GM12878 (cell line): ENCODE measurements at regions not wholly inside any gene's neighbourhood (a gene's known extent, or its start where the extent isn't known, plus 50 kb on each side); places are given as distances from the start of the nearest gene placed in this dataset.

Experiments
- ATAC-seq: fragments of 200-7000 bp; cut with Tn5 transposase; 3 replicates; pipeline ENCODE4 v1.9.1; 2020; ENCODE audit warnings: mild to moderate bottlenecking, moderate library complexity
- BruUV-seq: library from RNA; stranded (reverse); fragments of 400-500 nt; replicated peaks from 2 replicates; lab custom pipeline; 2021; lab: Mats Ljungman, UMichigan
- CTCF ChIA-PET: fragments of 300-600 bp; sonication (Branson Sonifier 250); formaldehyde crosslinking; extraction: SDS; loops from one replicate; lab custom pipeline; 2021; ENCODE audit warnings: inconsistent platforms; lab: Yijun Ruan, JAX
- POLR2A ChIA-PET: fragments of 350-600 bp; formaldehyde crosslinking; extraction: SDS; loops from one replicate; lab custom pipeline; 2021; ENCODE audit warnings: inconsistent platforms; lab: Charles Lee
- RAD21 ChIA-PET: fragments of 300-600 bp; sonication (Branson Sonifier 250); formaldehyde crosslinking; loops from one replicate; lab custom pipeline; 2023; ENCODE audit warnings: antibody characterized with exemption; ENCODE audit not compliant: unreplicated experiment; lab: Charles Lee
- SMC1A ChIA-PET: fragments of 300-600 bp; sonication (Branson Sonifier 250); formaldehyde crosslinking; loops from one replicate; lab custom pipeline; 2023; ENCODE audit not compliant: unreplicated experiment, uncharacterized antibody; lab: Charles Lee
- DNase-seq: peaks from one replicate; pipeline ENCODE4 v3.0.0-alpha.2; 2011; ENCODE audit warnings: low read depth, low spot score
- FAIRE-seq: peaks from 3 replicates; lab custom pipeline; 2011; peaks lifted over from hg19 to GRCh38; lab: Jason Lieb, UNC
- H2AFZ ChIP-seq: 2 replicates; pipeline ENCODE4 v1.6.0; 2011; ENCODE audit warnings: low read depth, low read length, control low read depth; ENCODE audit not compliant: control insufficient read depth
- H3K27ac ChIP-seq: 2 replicates; pipeline ENCODE4 v1.5.1; 2011; ENCODE audit warnings: control low read depth; ENCODE audit not compliant: control insufficient read depth, insufficient read depth
- H3K27me3 ChIP-seq, 2 experiments: replicated peaks in 1 of 2; 2 replicates each; pipeline versions ENCODE4 v1.6.0 to v1.6.1; 2011; ENCODE audit warnings: low read length in 1 of 2; ENCODE audit not compliant: control insufficient read depth in 2 of 2, insufficient read depth in 2 of 2
- H3K36me3 ChIP-seq, 2 experiments: 2 replicates each; pipeline ENCODE4 v1.5.1; 2011; ENCODE audit warnings: low read length in 1 of 2; ENCODE audit not compliant: control insufficient read depth in 2 of 2, insufficient read depth in 2 of 2
- H3K4me1 ChIP-seq: 2 replicates; pipeline ENCODE4 v1.6.1; 2011; ENCODE audit warnings: mild to moderate bottlenecking, low read length, moderate library complexity, mixed read lengths; ENCODE audit not compliant: control insufficient read depth, insufficient read depth
- H3K4me2 ChIP-seq: 2 replicates; pipeline ENCODE4 v1.6.0; 2011; ENCODE audit warnings: control low read depth; ENCODE audit not compliant: control insufficient read depth, insufficient read depth
- H3K4me3 ChIP-seq: fragments of 200-600 bp; sonication (generic); 2 replicates; pipeline ENCODE4 v1.5.1; 2016
- H3K79me2 ChIP-seq: 2 replicates; pipeline ENCODE4 v1.6.0; 2011; ENCODE audit warnings: low read length; ENCODE audit not compliant: control insufficient read depth, insufficient read depth
- H3K9ac ChIP-seq: 2 replicates; pipeline ENCODE4 v1.8.0; 2011; ENCODE audit warnings: low read length, control low read depth, mixed read lengths; ENCODE audit not compliant: control insufficient read depth, insufficient read depth
- H3K9me3 ChIP-seq: replicated peaks from 3 replicates; pipeline ENCODE4 v1.5.1; 2011; ENCODE audit warnings: mild to moderate bottlenecking, low read length; ENCODE audit not compliant: control insufficient read depth, insufficient read depth
- H4K20me1 ChIP-seq: 2 replicates; pipeline ENCODE4 v1.6.0; 2011; ENCODE audit not compliant: control insufficient read depth, insufficient read depth
- BRCA1 ChIP-seq: IDR thresholded peaks from 2 replicates; pipeline ENCODE4 v1.6.1; 2011; ENCODE audit warnings: low read depth, low read length, improper control_type of control experiment
- CEBPB ChIP-seq, 2 experiments: fragments of 150-350 bp in 1 of 2; IDR thresholded peaks; 2 replicates each; pipeline ENCODE4 v1.6.1; 2012 to 2014; ENCODE audit warnings: low read depth in 2 of 2, low read length in 2 of 2, borderline replicate concordance in 1 of 2, inconsistent platforms in 1 of 2
- CHD4 ChIP-seq: fragments of 200-600 bp; sonication (generic); IDR thresholded peaks from 2 replicates; pipeline ENCODE4 v1.6.1; 2016; ENCODE audit warnings: mild to moderate bottlenecking
- EP300 ChIP-seq, 2 experiments: fragments of 150-350 bp in 1 of 2; IDR thresholded peaks; 2 replicates each; pipeline ENCODE4 v1.6.1; 2011 to 2012; ENCODE audit warnings: low read depth in 2 of 2, low read length in 2 of 2, borderline replicate concordance in 1 of 2, improper control_type of control experiment in 1 of 2, inconsistent platforms in 1 of 2; ENCODE audit not compliant: control insufficient read depth in 1 of 2
- ESRRA ChIP-seq: IDR thresholded peaks from 2 replicates; pipeline ENCODE4 v1.6.1; 2012; ENCODE audit warnings: mild to moderate bottlenecking, low read length, improper control_type of control experiment
- GABPA ChIP-seq: IDR thresholded peaks from 2 replicates; pipeline ENCODE4 v1.6.1; 2014; ENCODE audit warnings: antibody characterized with exemption, low read depth, mild to moderate bottlenecking, inconsistent platforms
- IKZF1 ChIP-seq: fragments of 450-650 bp; conservative IDR thresholded peaks from 2 replicates; pipeline ENCODE4 v1.6.1; 2017; ENCODE audit warnings: antibody characterized with exemption, mild to moderate bottlenecking
- JUNB ChIP-seq: IDR thresholded peaks from 2 replicates; pipeline ENCODE4 v1.6.1; 2016; ENCODE audit warnings: antibody characterized with exemption, mild to moderate bottlenecking
- KLF5 ChIP-seq: fragments of 450-650 bp; IDR thresholded peaks from 2 replicates; pipeline ENCODE4 v1.6.1; 2014; ENCODE audit warnings: mild to moderate bottlenecking; ENCODE audit not compliant: partially characterized antibody
- MXI1 ChIP-seq: fragments of 150-350 bp; IDR thresholded peaks from 2 replicates; pipeline ENCODE4 v1.6.1; 2011; ENCODE audit warnings: low read depth, mild to moderate bottlenecking, inconsistent platforms, low read length, improper control_type of control experiment
- NBN ChIP-seq: fragments of 450-650 bp; IDR thresholded peaks from 2 replicates; pipeline ENCODE4 v1.6.1; 2016
- RB1 ChIP-seq: fragments of 450-650 bp; formaldehyde crosslinking; IDR thresholded peaks from 2 replicates; pipeline ENCODE4 v1.6.1; 2017; ENCODE audit warnings: mild to moderate bottlenecking, borderline replicate concordance
- RELA ChIP-seq: fragments of 450-650 bp; IDR thresholded peaks from 2 replicates; pipeline ENCODE4 v1.8.0; 2014; ENCODE audit warnings: borderline replicate concordance; ENCODE audit not compliant: partially characterized antibody
- ZNF207 ChIP-seq: fragments of 450-650 bp; IDR thresholded peaks from 2 replicates; pipeline ENCODE4 v1.6.1; 2014; ENCODE audit warnings: antibody characterized with exemption, mild to moderate bottlenecking, borderline replicate concordance
- whole genome bisulfite sequencing: methylation state at CpG from one replicate; pipeline ENCODE4 v1.1.6; 2016; ENCODE audit warnings: low lambda C conversion rate; ENCODE audit not compliant: insufficient replicate concordance, insufficient coverage; ENCODE audit errors: missing lambda C conversion rate; 5-methylcytosine and 5-hydroxymethylcytosine counted together
- in situ Hi-C: fragments of 300-500 bp; cut with MboI; formaldehyde crosslinking; loops from 9 replicates; pipeline ENCODE4 v1.14.3; 2018; ENCODE audit warnings: mixed read lengths
- intact Hi-C: fragments of 100-400 bp; cut with micrococcal nuclease; formaldehyde crosslinking; loops from one replicate; pipeline ENCODE4 v1.14.2; 2022; ENCODE audit not compliant: unreplicated experiment
- TF ChIP-seq, protein P1 (sequence below): IDR thresholded peaks from 2 replicates; pipeline ENCODE4 v1.6.1; 2012; ENCODE audit warnings: low read length, inconsistent platforms
- TF ChIP-seq, protein P2 (sequence below): IDR thresholded peaks from 2 replicates; pipeline ENCODE4 v1.6.1; 2012; ENCODE audit warnings: low read depth, low read length, improper control_type of control experiment

DNA sequence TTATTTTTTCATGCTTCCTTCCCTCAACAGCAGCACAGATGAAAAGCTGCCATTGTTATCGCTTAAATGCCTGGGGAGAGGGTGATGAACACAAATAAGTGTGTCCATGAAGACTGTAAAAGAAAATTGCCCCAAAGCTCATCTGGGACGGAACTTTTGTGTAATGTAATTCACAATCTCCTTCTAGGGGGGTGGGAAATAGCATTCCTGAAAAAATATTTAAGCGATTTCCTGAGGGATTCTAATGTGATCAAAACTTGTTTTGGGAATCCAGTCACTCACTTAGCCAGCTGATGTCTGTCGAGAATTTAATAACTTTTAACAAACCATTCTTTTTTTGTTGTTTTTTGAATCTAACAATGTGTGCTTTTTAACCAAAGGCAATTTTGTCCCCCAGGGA lies 427.9 kb downstream of the PLCL1 start:
- no peak for DNase-seq
- ChIA-PET CTCF (interaction anchor here (0.9 kb wide), 1 partner anchor 10 kb away, joined by 3 read pairs; no protein-coding TSS in a partner anchor), RAD21 (no interaction called here), POLR2A (no interaction called here), SMC1A (no interaction called here)
- ATAC-seq, result no peak
- FAIRE-seq, result no peak
- no peaks in the 10 kb centered on the region for H3K9me3 ChIP-seq
- no peaks in the 10 kb centered on the region for H3K36me3 ChIP-seq
- H3K4me1 ChIP-seq, result no peaks in the 10 kb centered on the region
- 38% methylated on average over 4 of the region's 4 CpGs for WGBS
- in situ Hi-C loops, result no loop called here
- no peaks in the 10 kb centered on the region for H4K20me1 ChIP-seq
- H3K4me2 ChIP-seq, result no peak overlapping the region
- H3K27me3 ChIP-seq, result no peaks in the 10 kb centered on the region; a peak in 1 of 4 replicates
- no peak overlapping the region for H3K27ac ChIP-seq
- no peak overlapping the region for H3K4me3 ChIP-seq
- no peak overlapping the region for H2AFZ ChIP-seq
- intact Hi-C loops, result no loop called here
- no TSS peak for BruUV-seq
- TF ChIP-seq RELA (no peak), MXI1 (no peak), CEBPB (IDR thresholded peaks at IDR 0.05; ENCODE audit: borderline replicate concordance in 1 of 2, low read depth in 2 of 2, low read length in 2 of 2) (no peak), ESRRA (no peak), CHD4 (no peak), KLF5 (no peak), IKZF1 (no peak), BRCA1 (no peak), NBN (no peak), RB1 (no peak), JUNB (no peak), GABPA (no peak), ZNF207 (no peak), EP300 (IDR thresholded peaks at IDR 0.05; ENCODE audit: borderline replicate concordance in 1 of 2, control insufficient read depth in 1 of 2, low read depth in 2 of 2, low read length in 2 of 2) (no peak)
- TF ChIP-seq, protein P1, sequence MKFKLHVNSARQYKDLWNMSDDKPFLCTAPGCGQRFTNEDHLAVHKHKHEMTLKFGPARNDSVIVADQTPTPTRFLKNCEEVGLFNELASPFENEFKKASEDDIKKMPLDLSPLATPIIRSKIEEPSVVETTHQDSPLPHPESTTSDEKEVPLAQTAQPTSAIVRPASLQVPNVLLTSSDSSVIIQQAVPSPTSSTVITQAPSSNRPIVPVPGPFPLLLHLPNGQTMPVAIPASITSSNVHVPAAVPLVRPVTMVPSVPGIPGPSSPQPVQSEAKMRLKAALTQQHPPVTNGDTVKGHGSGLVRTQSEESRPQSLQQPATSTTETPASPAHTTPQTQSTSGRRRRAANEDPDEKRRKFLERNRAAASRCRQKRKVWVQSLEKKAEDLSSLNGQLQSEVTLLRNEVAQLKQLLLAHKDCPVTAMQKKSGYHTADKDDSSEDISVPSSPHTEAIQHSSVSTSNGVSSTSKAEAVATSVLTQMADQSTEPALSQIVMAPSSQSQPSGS, result no peak
- TF ChIP-seq, protein P2, sequence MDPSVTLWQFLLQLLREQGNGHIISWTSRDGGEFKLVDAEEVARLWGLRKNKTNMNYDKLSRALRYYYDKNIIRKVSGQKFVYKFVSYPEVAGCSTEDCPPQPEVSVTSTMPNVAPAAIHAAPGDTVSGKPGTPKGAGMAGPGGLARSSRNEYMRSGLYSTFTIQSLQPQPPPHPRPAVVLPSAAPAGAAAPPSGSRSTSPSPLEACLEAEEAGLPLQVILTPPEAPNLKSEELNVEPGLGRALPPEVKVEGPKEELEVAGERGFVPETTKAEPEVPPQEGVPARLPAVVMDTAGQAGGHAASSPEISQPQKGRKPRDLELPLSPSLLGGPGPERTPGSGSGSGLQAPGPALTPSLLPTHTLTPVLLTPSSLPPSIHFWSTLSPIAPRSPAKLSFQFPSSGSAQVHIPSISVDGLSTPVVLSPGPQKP, result no peak
- no peak overlapping the region for H3K9ac ChIP-seq
- no peaks in the 10 kb centered on the region for H3K79me2 ChIP-seq
